ENCODE measurements at regions not wholly inside any gene's neighbourhood (a gene's known extent, or its start where the extent isn't known, plus 50 kb on each side); places are given as distances from the start of the nearest gene placed in this dataset.
A peak's percentile ranks its signal among the peaks of the same experiment; 100 is the strongest.
"Not testable (repeated sequence)": the region's sequence is repeated elsewhere in the genome, so short reads cannot be mapped to it uniquely, and the experiment has no call there.

- DNase-seq, result no peak
Measured at GRCh38 chr18:22816266-22817176, 116.6 kb upstream of the RBBP8 start.

GRCh38 chr18:22817844-22818243, 115.3 kb upstream of the RBBP8 start:
- no peak for DNase-seq

GRCh38 chr18:22822024-22822423, 111.1 kb upstream of the RBBP8 start:
- no peak for DNase-seq

- DNase-seq, result no peak
Measured at GRCh38 chr18:22822841-22823508, 110.2 kb upstream of the RBBP8 start.

- no peak for DNase-seq
Measured at GRCh38 chr18:22826726-22827125, 106.4 kb upstream of the RBBP8 start.

GRCh38 chr18:22827216-22827615, 105.9 kb upstream of the RBBP8 start:
- DNase-seq, result no peak

- DNase-seq, result no peak
Measured at GRCh38 chr18:22827741-22828140, 105.4 kb upstream of the RBBP8 start.

- peak in 1 of 3 donors; percentile 29 for DNase-seq
Measured at GRCh38 chr18:22828171-22828570, 105.0 kb upstream of the RBBP8 start.

GRCh38 chr18:22828583-22828982, 104.5 kb upstream of the RBBP8 start:
- not testable (repeated sequence) for DNase-seq

GRCh38 chr18:22829781-22830180, 103.3 kb upstream of the RBBP8 start:
- no peak for DNase-seq

- no peak for DNase-seq
Measured at GRCh38 chr18:22830511-22830910, 102.6 kb upstream of the RBBP8 start.

GRCh38 chr18:22831441-22831904, 101.7 kb upstream of the RBBP8 start:
- DNase-seq, result peak in 1 of 3 donors; percentile 19

GRCh38 chr18:22836932-22837331, 96.2 kb upstream of the RBBP8 start:
- no peak for DNase-seq

- no peak for DNase-seq
Measured at GRCh38 chr18:22838221-22838620, 94.9 kb upstream of the RBBP8 start.

GRCh38 chr18:22838639-22839277, 94.4 kb upstream of the RBBP8 start:
- DNase-seq, result no peak

GRCh38 chr18:22839340-22839821, 93.7 kb upstream of the RBBP8 start:
- DNase-seq, result no peak

- no peak for DNase-seq
Measured at GRCh38 chr18:22840606-22841144, 92.5 kb upstream of the RBBP8 start.

GRCh38 chr18:22841840-22842239, 91.3 kb upstream of the RBBP8 start:
- no peak for DNase-seq

- DNase-seq, result no peak
Measured at GRCh38 chr18:22844190-22844589, 88.9 kb upstream of the RBBP8 start.

GRCh38 chr18:22844628-22845027, 88.5 kb upstream of the RBBP8 start:
- DNase-seq, result no peak

GRCh38 chr18:22846088-22846683, 86.9 kb upstream of the RBBP8 start:
- DNase-seq, result peak in 2 of 3 donors; percentile 3 to 30

- DNase-seq, result no peak
Measured at GRCh38 chr18:22846697-22847096, 86.4 kb upstream of the RBBP8 start.
